H1 (cell line): ENCODE measurements at regions not wholly inside any gene's neighbourhood (a gene's known extent, or its start where the extent isn't known, plus 50 kb on each side); places are given as distances from the start of the nearest gene placed in this dataset.

Experiments
- CTCF ChIA-PET: fragments of 300-600 bp; sonication (Branson Sonifier 250); formaldehyde crosslinking; loops from one replicate; lab custom pipeline; 2021; ENCODE audit not compliant: partially characterized antibody; lab: Charles Lee
- POLR2A ChIA-PET: fragments of 300-600 bp; sonication (Branson Sonifier 250); formaldehyde crosslinking; loops from one replicate; lab custom pipeline; 2021; ENCODE audit warnings: inconsistent platforms; ENCODE audit not compliant: partially characterized antibody; lab: Charles Lee
- DNase-seq, 2 experiments: peaks; one replicate each; pipeline versions ENCODE4 v3.0.0 to v3.0.0-alpha.2; 2010 to 2022; ENCODE audit warnings: low spot score in 2 of 2, low read depth in 1 of 2, mixed read lengths in 1 of 2
- FAIRE-seq: peaks from 2 replicates; lab custom pipeline; 2011; peaks lifted over from hg19 to GRCh38; lab: Jason Lieb, UNC
- H2AFZ ChIP-seq: 2 replicates; pipeline ENCODE4 v1.8.1; 2012; ENCODE audit warnings: low read length, inconsistent platforms
- H2AK5ac ChIP-seq: 2 replicates; pipeline ENCODE4 v1.6.1; 2013; ENCODE audit warnings: low read depth, low read length
- H2BK120ac ChIP-seq: replicated peaks from 2 replicates; pipeline ENCODE3; 2013; ENCODE audit warnings: low read depth, low read length, inconsistent platforms
- H2BK12ac ChIP-seq: 2 replicates; pipeline ENCODE4 v1.6.1; 2013; ENCODE audit warnings: low read depth, low read length
- H2BK15ac ChIP-seq: 2 replicates; pipeline ENCODE4 v1.6.1; 2013; ENCODE audit warnings: low read length
- H2BK20ac ChIP-seq: 2 replicates; pipeline ENCODE4 v1.6.1; 2013; ENCODE audit warnings: low read length
- H2BK5ac ChIP-seq: 2 replicates; pipeline ENCODE4 v1.6.1; 2013; ENCODE audit warnings: low read depth, low read length
- H3K14ac ChIP-seq: 2 replicates; pipeline ENCODE4 v1.6.1; 2013; ENCODE audit warnings: inconsistent platforms; ENCODE audit not compliant: insufficient read length
- H3K18ac ChIP-seq: 2 replicates; pipeline ENCODE4 v1.6.1; 2013; ENCODE audit warnings: low read length; ENCODE audit errors: extremely low read depth
- H3K23ac ChIP-seq: 2 replicates; pipeline ENCODE4 v1.6.1; 2013; ENCODE audit warnings: inconsistent platforms; ENCODE audit not compliant: insufficient read length
- H3K23me2 ChIP-seq: 2 replicates; pipeline ENCODE4 v1.6.1; 2013; ENCODE audit warnings: low read depth, low read length
- H3K27ac ChIP-seq: 2 replicates; pipeline ENCODE4 v1.6.1; 2011; ENCODE audit warnings: low read depth, low read length, inconsistent platforms
- H3K27me3 ChIP-seq, 4 experiments: replicated peaks in 1 of 4; 1 replicate in 1 of 4; 2 replicates in 3 of 4; pipeline versions ENCODE4 v1.6.1 to v1.8.1; 2011 to 2013; ENCODE audit warnings: low read length in 3 of 4, mild to moderate bottlenecking in 3 of 4, inconsistent platforms in 2 of 4, mixed read lengths in 2 of 4, moderate library complexity in 1 of 4; ENCODE audit not compliant: control insufficient read depth in 3 of 4, insufficient read depth in 3 of 4; ENCODE audit errors: extremely low read depth in 1 of 4
- H3K36me3 ChIP-seq, 4 experiments: 2 replicates each; pipeline versions ENCODE4 v1.6.1 to v1.8.1; 2011 to 2013; ENCODE audit warnings: mild to moderate bottlenecking in 4 of 4, low read length in 3 of 4, moderate library complexity in 2 of 4, control low read depth in 1 of 4, inconsistent platforms in 1 of 4; ENCODE audit not compliant: insufficient read depth in 4 of 4, control insufficient read depth in 2 of 4
- H3K4ac ChIP-seq: replicated peaks from 2 replicates; pipeline ENCODE3; 2013; ENCODE audit warnings: low read length, low read depth, mixed read lengths, inconsistent platforms; ENCODE audit not compliant: insufficient read length
- H3K4me1 ChIP-seq, 4 experiments: replicated peaks in 1 of 4; 1 replicate in 1 of 4; 2 replicates in 3 of 4; pipeline versions ENCODE4 v1.6.1 to v1.8.1; 2011 to 2013; ENCODE audit warnings: low read length in 3 of 4, inconsistent platforms in 2 of 4, mixed read lengths in 1 of 4; ENCODE audit not compliant: insufficient read depth in 4 of 4, control insufficient read depth in 3 of 4
- H3K4me2 ChIP-seq, 2 experiments: 2 replicates each; pipeline versions ENCODE4 v1.6.1 to v1.8.1; 2011 to 2013; ENCODE audit warnings: low read depth in 2 of 2, low read length in 2 of 2, control low read depth in 1 of 2, inconsistent platforms in 1 of 2, mild to moderate bottlenecking in 1 of 2; ENCODE audit not compliant: insufficient read depth in 1 of 2
- H3K4me3 ChIP-seq, 4 experiments: fragments of 200-600, 300-600 bp in 1 of 4; sonication (generic), shearing (Covaris generic), sonication (Bioruptor Twin) in 1 of 4; 2 replicates each; pipeline versions ENCODE4 v1.5.1 to v1.8.1; 2011 to 2016; ENCODE audit warnings: low read length in 4 of 4, low read depth in 3 of 4, control low read depth in 2 of 4, inconsistent platforms in 2 of 4, mild to moderate bottlenecking in 2 of 4, mixed read lengths in 1 of 4, moderate library complexity in 1 of 4; ENCODE audit not compliant: insufficient read depth in 2 of 4; ENCODE audit errors: extremely low read depth in 1 of 4
- H3K56ac ChIP-seq: replicated peaks from 2 replicates; pipeline ENCODE3; 2013; ENCODE audit warnings: low read depth, mild to moderate bottlenecking, mixed read lengths, low read length, inconsistent platforms; ENCODE audit not compliant: insufficient read length
- H3K79me1 ChIP-seq: 2 replicates; pipeline ENCODE4 v1.6.1; 2013; ENCODE audit warnings: low read depth, low read length, control low read depth
- H3K79me2 ChIP-seq, 2 experiments: 2 replicates each; pipeline versions ENCODE4 v1.6.1 to v1.8.1; 2012 to 2013; ENCODE audit warnings: low read length in 2 of 2, mild to moderate bottlenecking in 2 of 2, inconsistent platforms in 1 of 2; ENCODE audit not compliant: insufficient read depth in 2 of 2, control insufficient read depth in 1 of 2
- H3K9ac ChIP-seq, 4 experiments: replicated peaks in 1 of 4; 1 replicate in 1 of 4; 2 replicates in 3 of 4; pipeline versions ENCODE4 v1.6.1 to v1.8.1; 2011 to 2013; ENCODE audit warnings: low read depth in 3 of 4, low read length in 3 of 4, control low read depth in 2 of 4, mild to moderate bottlenecking in 2 of 4, moderate library complexity in 2 of 4, inconsistent platforms in 1 of 4; ENCODE audit errors: extremely low read depth in 1 of 4
- H3K9me3 ChIP-seq, 2 experiments: 2 replicates each; pipeline versions ENCODE4 v1.6.1 to v1.8.1; 2012 to 2013; ENCODE audit warnings: mild to moderate bottlenecking in 2 of 2, moderate library complexity in 2 of 2, control low read depth in 1 of 2, inconsistent platforms in 1 of 2, low read depth in 1 of 2, low read length in 1 of 2, mixed read lengths in 1 of 2; ENCODE audit not compliant: insufficient read depth in 2 of 2
- H4K20me1 ChIP-seq, 2 experiments: replicated peaks in 1 of 2; 2 replicates each; pipeline versions ENCODE3 to v1.8.1; 2011 to 2013; ENCODE audit warnings: inconsistent platforms in 2 of 2, low read length in 2 of 2, mild to moderate bottlenecking in 1 of 2; ENCODE audit not compliant: insufficient read depth in 2 of 2, control insufficient read depth in 1 of 2
- H4K5ac ChIP-seq: 2 replicates; pipeline ENCODE4 v1.6.1; 2013; ENCODE audit warnings: low read length, low read depth, mixed read lengths, inconsistent platforms; ENCODE audit not compliant: insufficient read length
- H4K8ac ChIP-seq: 2 replicates; pipeline ENCODE4 v1.8.0; 2013; ENCODE audit warnings: mild to moderate bottlenecking, moderate library complexity, low read length, inconsistent platforms; ENCODE audit not compliant: insufficient read depth; ENCODE audit errors: extremely low read depth
- H4K91ac ChIP-seq: replicated peaks from 2 replicates; pipeline ENCODE3; 2013; ENCODE audit warnings: low read length, mixed read lengths, inconsistent platforms; ENCODE audit not compliant: insufficient read length
- CBX8 ChIP-seq: fragments of 300-800, 300-1000 bp; sonication (generic); IDR thresholded peaks from 2 replicates; pipeline ENCODE4 v1.7.1; 2016; ENCODE audit warnings: low read depth, low read length, borderline replicate concordance
- CEBPB ChIP-seq: IDR thresholded peaks from 2 replicates; pipeline ENCODE4 v1.6.1; 2012; ENCODE audit warnings: low read depth, low read length
- CHD1 ChIP-seq: IDR thresholded peaks from 2 replicates; pipeline ENCODE4 v1.6.1; 2012; ENCODE audit warnings: low read depth, low read length, improper control_type of control experiment
- EGR1 ChIP-seq: IDR thresholded peaks from 2 replicates; pipeline ENCODE4 v1.6.1; 2011; ENCODE audit warnings: low read depth, low read length, borderline replicate concordance
- FOSL1 ChIP-seq: IDR thresholded peaks from 2 replicates; pipeline ENCODE4 v1.6.1; 2011; ENCODE audit warnings: mild to moderate bottlenecking, low read depth, low read length, moderate library complexity; ENCODE audit not compliant: insufficient read depth
- GTF2F1 ChIP-seq: IDR thresholded peaks from 2 replicates; pipeline ENCODE4 v1.6.1; 2012; ENCODE audit warnings: low read depth, low read length, improper control_type of control experiment, borderline replicate concordance
- HDAC2 ChIP-seq, 2 experiments: fragments of 300-600 bp in 1 of 2; sonication (generic) in 1 of 2; IDR thresholded peaks; 2 replicates each; pipeline ENCODE4 v1.6.1; 2011 to 2012; ENCODE audit warnings: low read depth in 2 of 2, low read length in 2 of 2, mild to moderate bottlenecking in 2 of 2, moderate library complexity in 2 of 2, borderline replicate concordance in 1 of 2, inconsistent platforms in 1 of 2
- KDM1A ChIP-seq: fragments of 200-600, 300-600 bp; sonication (generic); IDR thresholded peaks from 2 replicates; pipeline ENCODE4 v1.7.1; 2016; ENCODE audit warnings: mild to moderate bottlenecking, low read length, borderline replicate concordance
- MAFK ChIP-seq: IDR thresholded peaks from 2 replicates; pipeline ENCODE4 v1.6.1; 2012; ENCODE audit warnings: low read depth, mild to moderate bottlenecking, improper control_type of control experiment, low read length
- NRF1 ChIP-seq: IDR thresholded peaks from 2 replicates; pipeline ENCODE4 v1.6.1; 2011; ENCODE audit warnings: mild to moderate bottlenecking, low read depth, low read length, improper control_type of control experiment
- POLR2AphosphoS5 ChIP-seq: IDR thresholded peaks from 2 replicates; pipeline ENCODE4 v1.6.1; 2011; ENCODE audit warnings: low read depth, low read length
- POU5F1 ChIP-seq: IDR thresholded peaks from 2 replicates; pipeline ENCODE4 v1.6.1; 2011; ENCODE audit warnings: low read depth, mild to moderate bottlenecking, low read length, moderate library complexity
- RBBP5 ChIP-seq: IDR thresholded peaks from 2 replicates; pipeline ENCODE4 v1.7.1; 2012; ENCODE audit warnings: low read depth, mild to moderate bottlenecking, inconsistent platforms, low read length, moderate library complexity, borderline replicate concordance
- SAP30 ChIP-seq: fragments of 300-600 bp; sonication (generic); IDR thresholded peaks from 2 replicates; pipeline ENCODE4 v1.7.1; 2012; ENCODE audit warnings: low read length, moderate library complexity, mild to moderate bottlenecking, inconsistent platforms; ENCODE audit not compliant: insufficient read depth, insufficient replicate concordance
- SRF ChIP-seq: IDR thresholded peaks from 2 replicates; pipeline ENCODE4 v1.6.1; 2011; ENCODE audit warnings: mild to moderate bottlenecking, low read depth, low read length, moderate library complexity
- TEAD4 ChIP-seq: IDR thresholded peaks from 2 replicates; pipeline ENCODE4 v1.6.1; 2012; ENCODE audit warnings: low read depth, low read length, inconsistent platforms, mixed read lengths
- WGBS, 2 experiments: shearing (Covaris generic) in 1 of 2; methylation state at CpG; one replicate each; pipeline versions ENCODE4 v1.1.6 to v1.1.7; 2013 to 2015; ENCODE audit warnings: low lambda C conversion rate in 2 of 2, mixed read lengths in 2 of 2, inconsistent platforms in 1 of 2, low coverage in 1 of 2, missing lambda C conversion rate in 1 of 2; ENCODE audit not compliant: insufficient replicate concordance in 2 of 2, insufficient coverage in 1 of 2, insufficient read length in 1 of 2; ENCODE audit errors: extremely low coverage in 1 of 2, missing lambda C conversion rate in 1 of 2; 5-methylcytosine and 5-hydroxymethylcytosine counted together

- H3K4me3 ChIP-seq: no peak overlapping the region
- no peaks in the 10 kb centered on the region for H3K9me3 ChIP-seq
- H3K79me2 ChIP-seq: no peaks in the 10 kb centered on the region
- H3K4ac ChIP-seq: no peak overlapping the region
- no peak overlapping the region for H2AFZ ChIP-seq
- H2BK5ac ChIP-seq: no peak overlapping the region
- 94% methylated on average over 1 of the region's 1 CpG; no CpG with 5 or more reads in 1 of the 2 experiments for WGBS, 2 experiments
- FAIRE-seq: no peak
- H3K23ac ChIP-seq: no peak overlapping the region
- no peaks in the 10 kb centered on the region; a peak in 1 of 7 replicates for H3K27me3 ChIP-seq
- H4K20me1 ChIP-seq: no peaks in the 10 kb centered on the region
- no peak overlapping the region for H4K5ac ChIP-seq
- no peaks in the 10 kb centered on the region for H3K23me2 ChIP-seq
- H2BK120ac ChIP-seq: no peak overlapping the region
- no peak overlapping the region for H2BK20ac ChIP-seq
- no peak overlapping the region for H3K56ac ChIP-seq
- H3K9ac ChIP-seq: no peak overlapping the region
- H3K4me2 ChIP-seq: no peak overlapping the region
- H2BK12ac ChIP-seq: no peak overlapping the region
- no peak overlapping the region for H4K91ac ChIP-seq
- H3K4me1 ChIP-seq: peaks cover 0 to 3% (median 0%) of the 10 kb centered on the region in 4 experiments; a peak in 1 of 7 replicates
- H3K27ac ChIP-seq: no peak overlapping the region
- H2AK5ac ChIP-seq: no peak overlapping the region
- CTCF ChIA-PET: no interaction called here
- H3K18ac ChIP-seq: no peak overlapping the region
- no peak overlapping the region for H4K8ac ChIP-seq
- no peak overlapping the region for H3K14ac ChIP-seq
- no peaks in the 10 kb centered on the region for H3K79me1 ChIP-seq
- POLR2A ChIA-PET: no interaction called here
- H2BK15ac ChIP-seq: no peak overlapping the region
- DNase-seq: no peak
- H3K36me3 ChIP-seq: no peaks in the 10 kb centered on the region
- no peak for TF ChIP-seq POLR2AphosphoS5
- TF ChIP-seq RBBP5: no peak
- no peak for TF ChIP-seq EGR1
- no peak for TF ChIP-seq GTF2F1
- TF ChIP-seq CHD1: no peak
- no peak for TF ChIP-seq KDM1A
- TF ChIP-seq CBX8: no peak
- no peak for TF ChIP-seq FOSL1
- no peak for TF ChIP-seq NRF1
- no peak for TF ChIP-seq TEAD4
- no peak for TF ChIP-seq HDAC2 (IDR thresholded peaks at IDR 0.05; ENCODE audit: borderline replicate concordance in 1 of 2, low read depth in 2 of 2, low read length in 2 of 2)
- no peak for TF ChIP-seq POU5F1
- no peak for TF ChIP-seq SRF
- TF ChIP-seq SAP30: no peak
- TF ChIP-seq MAFK: no peak
- TF ChIP-seq CEBPB: no peak
Observed at GRCh38 chr7:91719008-91719407, 161.5 kb downstream of the MTERF1 start.
